Activated naive CD8-positive, alpha-beta T cell treated with anti-CD3 and anti-CD28 coated beads, Interleukin-2, amount 50 U/mL, for 24 hours (primary cell): ENCODE measurements at regions not wholly inside any gene's neighbourhood (a gene's known extent, or its start where the extent isn't known, plus 50 kb on each side); places are given as distances from the start of the nearest gene placed in this dataset.

ENCODE experiments used
- ATAC-seq: fragments of 150-1000 bp; cut with Tn5 transposase; one replicate; pipeline ENCODE4 v1.10.0; 2021
- DNase-seq: peaks from one replicate; pipeline ENCODE4 v3.0.0; 2021
- H3K27ac Mint-ChIP-seq: one replicate; pipeline ENCODE4 v1.8.0; 2021; ENCODE audit warnings: mild to moderate bottlenecking, mixed read lengths
- H3K27me3 Mint-ChIP-seq: one replicate; pipeline ENCODE4 v1.8.0; 2021; ENCODE audit warnings: mixed read lengths
- H3K36me3 Mint-ChIP-seq: one replicate; pipeline ENCODE4 v1.8.0; 2021; ENCODE audit warnings: low read depth, mixed read lengths
- H3K4me1 Mint-ChIP-seq: one replicate; pipeline ENCODE4 v1.8.0; 2021; ENCODE audit warnings: mixed read lengths
- H3K4me3 Mint-ChIP-seq: one replicate; pipeline ENCODE4 v1.8.0; 2021; ENCODE audit warnings: mild to moderate bottlenecking, moderate library complexity, mixed read lengths
- H3K9me3 Mint-ChIP-seq: one replicate; pipeline ENCODE4 v1.8.0; 2021; ENCODE audit warnings: mixed read lengths

DNA sequence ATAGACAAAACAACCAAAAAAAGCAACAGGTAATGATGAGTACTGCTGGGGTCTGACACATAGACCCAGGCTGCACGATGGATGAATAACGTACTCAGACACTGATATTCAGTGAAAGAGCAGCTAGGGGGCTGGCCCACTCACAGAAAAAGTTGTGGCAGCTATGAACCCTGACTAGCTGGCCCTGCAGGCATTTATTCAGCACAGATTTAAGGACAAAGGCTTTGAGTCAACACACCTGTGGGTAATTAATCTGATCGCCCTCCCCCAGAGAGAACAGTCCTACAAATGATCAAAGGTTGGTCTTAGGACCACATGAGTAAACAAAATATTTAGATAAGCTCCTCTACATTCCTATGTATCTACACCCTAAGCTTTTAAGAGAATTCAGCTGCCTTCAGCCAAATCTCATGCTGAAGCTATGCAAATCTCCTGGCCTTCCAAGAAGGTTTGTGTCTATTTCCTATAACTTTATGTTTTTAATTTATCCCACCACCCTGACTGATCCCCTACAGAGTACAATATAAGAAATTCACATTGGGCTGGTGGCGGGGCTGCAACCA, 81.7 kb upstream of the NXT1 start:
- no peak overlapping the region for H3K4me3 Mint-ChIP-seq

DNA sequence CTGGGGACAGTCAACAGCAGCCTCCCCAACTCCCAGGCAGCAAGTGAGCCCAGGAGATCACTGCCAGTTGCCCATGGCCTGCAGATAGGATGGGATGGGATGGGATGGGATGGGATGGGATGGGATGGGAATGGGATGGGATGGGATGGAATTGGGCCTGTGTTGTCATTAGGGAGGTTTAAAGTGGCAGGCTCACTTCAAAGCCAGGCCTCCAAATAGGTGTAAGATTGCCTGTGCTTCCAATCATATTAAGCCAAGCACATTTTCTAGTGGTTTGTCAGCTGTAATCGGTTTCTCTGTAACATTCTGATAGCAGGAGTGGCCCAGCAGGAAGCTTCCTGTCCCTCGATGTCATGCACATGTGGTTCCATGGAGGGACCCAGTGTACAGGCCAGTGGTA, 82.7 kb upstream of the NXT1 start:
- no peak for ATAC-seq
- peaks cover 3% of the 10 kb centered on the region for H3K9me3 Mint-ChIP-seq
- H3K27ac Mint-ChIP-seq: no peak overlapping the region
- H3K36me3 Mint-ChIP-seq: no peaks in the 10 kb centered on the region
- no peak for DNase-seq
- H3K4me1 Mint-ChIP-seq: no peaks in the 10 kb centered on the region
- peaks cover 2% of the 10 kb centered on the region for H3K27me3 Mint-ChIP-seq
- no peak overlapping the region for H3K4me3 Mint-ChIP-seq

More for the DNA sequence above, 81.7 kb upstream of the NXT1 start:
- ATAC-seq: no peak
- Mint-ChIP-seq H3K27ac (no peak overlapping the region), H3K9me3 (peaks cover 3% of the 10 kb centered on the region), H3K36me3 (no peaks in the 10 kb centered on the region), H3K27me3 (peaks cover 2% of the 10 kb centered on the region), H3K4me1 (no peaks in the 10 kb centered on the region)
- DNase-seq: no peak

DNA sequence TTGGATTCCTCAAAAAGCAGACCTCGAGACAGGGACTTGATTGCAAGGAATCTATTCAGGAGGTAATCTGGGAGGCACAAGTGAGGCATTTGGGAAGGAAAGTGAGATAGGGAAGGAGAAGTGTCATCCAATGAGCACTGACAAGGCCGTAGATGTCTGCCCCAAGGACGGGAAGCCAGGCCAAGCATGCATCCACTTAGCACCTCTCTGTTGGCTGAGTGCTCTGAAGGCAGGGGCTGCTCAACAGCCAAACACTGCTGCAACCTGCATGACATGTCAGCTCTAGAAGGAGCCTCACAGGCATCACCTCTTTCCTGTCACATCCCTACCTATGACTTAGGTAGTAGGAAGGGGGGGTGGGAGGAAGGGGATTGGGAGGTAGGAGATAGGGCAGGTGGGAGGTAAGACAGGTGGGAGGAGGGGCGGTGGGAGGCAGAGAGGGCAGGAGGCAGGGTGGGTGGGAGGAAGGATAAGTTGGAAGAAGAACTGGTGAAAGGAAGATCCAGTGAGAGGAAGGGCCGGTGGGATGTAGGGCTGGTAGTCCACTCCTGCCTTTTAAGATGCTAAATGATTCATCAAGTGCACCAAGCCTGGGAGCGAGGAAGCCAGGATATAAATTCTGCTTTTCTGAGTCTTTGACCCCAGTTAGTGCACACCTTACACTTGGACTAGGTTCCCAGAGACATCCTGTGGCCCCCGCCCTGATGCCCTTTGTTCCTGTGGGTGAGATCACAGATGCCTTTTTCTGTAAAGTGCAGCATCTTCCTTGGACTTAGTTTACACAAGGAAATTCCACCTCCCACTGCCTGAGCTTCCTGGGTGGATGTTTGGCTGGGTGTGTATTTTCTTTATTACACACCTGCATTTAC, 83.8 kb upstream of the NXT1 start:
- H3K27me3 Mint-ChIP-seq: peaks cover 2% of the 10 kb centered on the region
- no peak overlapping the region for H3K4me3 Mint-ChIP-seq
- no peak overlapping the region for H3K27ac Mint-ChIP-seq
- no peaks in the 10 kb centered on the region for H3K4me1 Mint-ChIP-seq
- no peaks in the 10 kb centered on the region for H3K36me3 Mint-ChIP-seq
- peaks cover 3% of the 10 kb centered on the region for H3K9me3 Mint-ChIP-seq
- no peak for ATAC-seq
- no peak for DNase-seq

DNA sequence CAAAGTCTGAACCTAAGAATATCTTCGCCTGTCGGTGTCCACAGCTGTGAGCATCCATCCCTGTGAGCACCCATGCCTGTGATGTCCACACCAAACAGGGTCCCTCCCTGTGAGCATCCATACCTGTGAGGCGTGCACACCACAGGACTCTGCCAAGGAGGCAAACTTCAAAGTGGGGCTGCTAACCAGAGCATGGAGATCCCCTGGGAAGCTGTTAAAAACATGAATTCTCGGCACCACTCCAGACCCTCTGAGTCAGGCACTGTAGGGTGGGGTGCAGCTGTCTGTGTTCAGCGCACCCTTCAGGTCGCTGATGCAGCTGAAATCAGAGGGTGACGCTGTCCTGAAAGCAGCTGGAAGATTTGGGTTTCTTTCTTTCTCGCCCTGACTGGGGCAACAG, 85.4 kb upstream of the NXT1 start:
- Mint-ChIP-seq H3K9me3 (peaks cover 3% of the 10 kb centered on the region), H3K4me3 (no peak overlapping the region), H3K27ac (no peak overlapping the region), H3K27me3 (peaks cover 2% of the 10 kb centered on the region), H3K36me3 (no peaks in the 10 kb centered on the region), H3K4me1 (no peaks in the 10 kb centered on the region)
- no peak for DNase-seq
- no peak for ATAC-seq

DNA sequence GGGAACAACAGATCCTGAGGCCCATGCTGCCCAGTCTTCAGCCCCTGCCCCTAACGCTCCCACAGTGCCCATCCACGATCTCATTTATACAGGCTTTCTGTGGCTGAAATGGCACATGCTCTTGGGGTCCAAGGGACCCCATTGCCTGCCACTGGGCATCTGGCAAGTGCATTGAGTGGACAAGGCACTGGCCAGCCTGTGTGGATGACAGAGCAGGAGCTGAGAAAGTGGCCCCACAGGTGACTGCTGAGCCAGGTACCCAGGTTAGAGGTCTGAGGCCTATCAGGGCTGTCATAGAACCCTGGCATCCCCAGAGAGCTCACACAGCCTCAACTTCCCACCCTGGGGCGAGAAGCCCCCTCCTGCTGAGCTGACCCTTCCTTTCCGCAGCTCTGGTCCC, 86.0 kb upstream of the NXT1 start:
- Mint-ChIP-seq H3K27ac (no peak overlapping the region), H3K4me3 (no peak overlapping the region), H3K9me3 (peaks cover 3% of the 10 kb centered on the region), H3K27me3 (no peaks in the 10 kb centered on the region), H3K4me1 (no peaks in the 10 kb centered on the region), H3K36me3 (no peaks in the 10 kb centered on the region)
- DNase-seq (no peak), ATAC-seq (no peak)

DNA sequence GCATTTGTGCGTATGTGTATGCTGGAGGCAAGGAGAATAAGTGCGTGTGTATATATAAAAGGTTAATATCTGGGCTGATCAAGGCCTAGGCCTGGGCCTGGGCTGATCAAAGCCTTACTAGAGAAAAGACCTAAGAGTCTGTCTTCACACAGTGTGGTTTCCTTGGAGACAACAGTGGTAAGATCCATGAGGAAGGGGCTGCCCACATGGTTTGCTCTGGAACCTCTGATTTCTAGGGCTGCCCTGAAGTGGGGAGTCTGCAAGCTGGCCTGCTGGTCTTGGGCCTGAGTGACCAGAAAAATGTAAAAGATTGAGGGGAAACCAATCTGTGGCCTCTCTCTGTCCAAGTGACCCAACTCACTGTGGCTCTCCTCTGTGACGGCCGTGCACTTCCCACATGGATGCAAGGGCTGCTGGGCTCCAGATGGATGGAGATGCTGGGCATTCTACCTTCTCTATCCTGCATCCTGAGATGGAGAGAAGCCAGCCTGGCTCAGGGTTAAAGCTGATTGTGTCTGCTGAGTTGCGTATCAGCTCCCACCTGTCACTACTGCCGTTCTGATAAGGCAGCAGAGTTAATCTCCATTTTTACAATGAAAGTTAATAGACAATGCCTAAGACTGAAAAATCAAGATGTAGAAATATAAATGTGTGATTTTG, 90.3 kb upstream of the NXT1 start:
- Mint-ChIP-seq H3K9me3 (peaks cover 3% of the 10 kb centered on the region), H3K4me1 (peaks cover 3% of the 10 kb centered on the region), H3K27me3 (no peaks in the 10 kb centered on the region)

DNA sequence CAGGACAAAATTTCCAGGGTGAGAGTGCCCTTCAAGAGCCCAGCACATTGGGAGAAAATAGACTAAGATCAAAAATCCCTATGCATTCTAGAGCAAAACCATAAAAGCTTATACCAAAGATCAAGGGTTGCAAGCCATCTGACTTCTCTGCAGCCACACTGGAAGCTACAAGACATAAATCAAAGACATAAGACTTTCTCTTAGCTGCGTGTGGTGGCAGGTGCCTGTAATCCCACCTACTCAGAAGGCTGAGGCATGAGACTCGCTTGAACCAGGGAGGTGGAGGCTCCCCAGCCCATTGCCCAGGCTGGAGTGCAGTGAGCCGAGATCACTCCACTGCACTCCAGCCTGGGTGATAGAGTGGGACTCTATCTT, 91.9 kb upstream of the NXT1 start:
- peaks cover 3% of the 10 kb centered on the region for H3K4me1 Mint-ChIP-seq
- no peak for DNase-seq
- no peaks in the 10 kb centered on the region for H3K9me3 Mint-ChIP-seq
- H3K4me3 Mint-ChIP-seq: no peak overlapping the region
- H3K36me3 Mint-ChIP-seq: no peaks in the 10 kb centered on the region
- H3K27ac Mint-ChIP-seq: no peak overlapping the region
- ATAC-seq: no peak
- no peaks in the 10 kb centered on the region for H3K27me3 Mint-ChIP-seq

More for the DNA sequence above, 90.3 kb upstream of the NXT1 start:
- no peak for DNase-seq
- Mint-ChIP-seq H3K4me3 (no peak overlapping the region), H3K27ac (no peak overlapping the region), H3K36me3 (no peaks in the 10 kb centered on the region)
- ATAC-seq: no peak

DNA sequence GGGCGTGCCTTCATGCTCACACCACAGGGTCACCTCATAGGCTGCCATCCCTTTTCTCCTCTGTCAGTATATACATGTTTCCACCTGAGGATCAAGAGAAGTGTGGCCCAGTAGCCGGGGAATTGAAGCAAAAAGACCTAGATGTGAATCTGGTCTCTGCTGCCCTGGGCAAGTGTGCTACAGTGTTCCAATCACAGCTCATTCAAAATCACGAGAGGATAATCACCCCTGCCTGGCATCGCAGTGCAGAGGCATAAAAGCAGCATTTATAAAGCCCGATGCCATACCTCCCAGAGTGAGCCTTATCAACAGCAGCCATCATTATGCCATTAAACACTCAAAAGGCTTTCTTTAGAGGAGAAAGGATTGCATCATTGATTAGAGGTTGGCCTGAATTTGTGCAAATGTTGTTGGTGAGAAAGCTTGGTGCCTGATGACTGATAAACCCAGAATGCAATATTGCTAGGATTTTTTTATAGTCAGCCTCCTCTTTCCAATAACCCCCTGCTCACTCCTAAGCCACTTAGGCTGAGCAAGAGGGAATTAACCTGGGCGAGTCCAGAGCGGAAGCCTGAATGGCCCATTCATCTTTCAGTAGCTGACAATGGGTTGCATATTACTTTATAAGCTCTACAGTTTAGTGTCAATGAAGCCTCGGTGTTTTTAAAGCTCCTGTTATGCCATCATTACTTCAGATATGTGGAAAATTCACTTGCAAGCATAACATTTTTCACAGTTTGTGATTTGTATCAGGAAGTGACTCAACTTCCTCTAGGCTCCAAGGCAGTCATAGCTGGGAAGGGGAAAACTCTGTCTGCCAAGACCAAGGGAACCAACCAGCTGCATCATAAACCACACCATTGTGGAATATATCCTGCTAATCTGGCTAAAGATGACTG, 92.5 kb upstream of the NXT1 start:
- Mint-ChIP-seq H3K27me3 (no peaks in the 10 kb centered on the region), H3K9me3 (no peaks in the 10 kb centered on the region), H3K4me3 (no peak overlapping the region), H3K27ac (no peak overlapping the region), H3K36me3 (no peaks in the 10 kb centered on the region), H3K4me1 (peaks cover 3% of the 10 kb centered on the region)
- DNase-seq (no peak), ATAC-seq (no peak)

DNA sequence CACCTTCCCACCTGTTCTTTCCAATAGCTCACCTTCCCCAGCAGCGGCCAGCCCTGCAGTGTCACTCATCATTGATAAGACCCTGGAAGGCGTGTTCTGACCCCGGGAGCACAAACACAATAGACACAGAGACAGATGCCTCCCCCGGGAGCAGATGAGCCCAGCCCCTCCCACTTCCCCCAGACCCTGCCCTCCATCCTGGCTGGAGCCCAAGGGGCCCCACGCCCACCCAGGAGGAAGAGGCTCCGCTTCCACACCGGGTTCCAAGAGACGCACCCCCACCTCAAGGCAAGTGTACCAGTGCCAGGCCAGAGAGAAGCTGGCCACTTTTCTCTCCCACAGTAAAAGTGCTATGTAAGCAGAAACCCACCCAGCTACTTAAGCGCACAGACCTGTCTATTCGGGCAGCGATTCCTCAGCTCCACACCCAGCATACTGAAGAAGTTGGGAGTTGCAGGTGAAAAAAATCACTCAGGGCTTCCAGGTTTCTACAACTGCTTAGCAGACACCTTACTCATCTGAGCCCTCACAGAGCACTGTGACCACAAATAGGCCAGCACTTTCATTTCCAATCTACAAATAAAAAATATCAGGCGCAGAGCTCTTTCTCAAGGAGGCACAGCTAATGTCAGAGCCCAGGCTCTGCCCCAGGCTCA, 93.4 kb upstream of the NXT1 start:
- DNase-seq: no peak
- H3K27ac Mint-ChIP-seq: no peak overlapping the region
- peaks cover 3% of the 10 kb centered on the region for H3K4me1 Mint-ChIP-seq

DNA sequence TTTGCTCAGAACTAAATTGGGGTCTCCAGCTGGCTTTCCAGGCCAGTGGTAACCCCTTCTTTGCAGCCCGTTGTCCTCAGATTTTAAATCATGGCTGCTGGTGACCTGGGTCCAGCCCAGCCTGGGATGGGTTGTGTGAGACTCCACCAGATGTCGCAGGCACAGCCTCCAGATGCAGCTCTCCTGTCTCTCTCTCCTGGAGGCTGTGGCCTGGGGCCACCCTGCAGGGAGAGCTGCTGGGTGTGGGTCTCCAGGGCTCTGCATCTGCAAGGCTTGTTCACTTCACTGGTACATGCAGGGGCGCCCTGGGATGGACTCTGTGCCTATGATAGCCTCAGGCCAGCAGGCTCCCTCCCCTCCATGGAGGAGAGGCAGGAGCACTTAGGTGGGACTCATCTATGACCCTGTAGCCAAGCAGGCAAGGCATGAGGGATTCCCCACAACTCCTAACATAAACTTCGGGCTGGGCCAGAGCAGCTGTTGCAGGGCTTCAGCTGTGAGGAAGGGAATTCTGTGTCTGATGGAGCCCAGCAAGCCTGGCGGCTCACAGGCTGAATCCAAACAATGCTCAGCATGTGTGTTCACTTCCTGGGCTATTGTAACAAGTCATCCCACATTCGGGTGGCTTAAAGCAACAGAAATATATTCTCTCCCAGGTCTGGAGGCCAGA, 94.7 kb upstream of the NXT1 start:
- Mint-ChIP-seq H3K36me3 (no peaks in the 10 kb centered on the region), H3K27ac (no peak overlapping the region), H3K4me3 (no peak overlapping the region), H3K27me3 (peaks cover 2% of the 10 kb centered on the region), H3K4me1 (peaks cover 3% of the 10 kb centered on the region), H3K9me3 (no peaks in the 10 kb centered on the region)
- ATAC-seq (peak; percentile 20), DNase-seq (no peak)

More for the DNA sequence above, 93.4 kb upstream of the NXT1 start:
- no peak for ATAC-seq
- no peaks in the 10 kb centered on the region for H3K9me3 Mint-ChIP-seq
- no peak overlapping the region for H3K4me3 Mint-ChIP-seq
- no peaks in the 10 kb centered on the region for H3K27me3 Mint-ChIP-seq
- no peaks in the 10 kb centered on the region for H3K36me3 Mint-ChIP-seq

DNA sequence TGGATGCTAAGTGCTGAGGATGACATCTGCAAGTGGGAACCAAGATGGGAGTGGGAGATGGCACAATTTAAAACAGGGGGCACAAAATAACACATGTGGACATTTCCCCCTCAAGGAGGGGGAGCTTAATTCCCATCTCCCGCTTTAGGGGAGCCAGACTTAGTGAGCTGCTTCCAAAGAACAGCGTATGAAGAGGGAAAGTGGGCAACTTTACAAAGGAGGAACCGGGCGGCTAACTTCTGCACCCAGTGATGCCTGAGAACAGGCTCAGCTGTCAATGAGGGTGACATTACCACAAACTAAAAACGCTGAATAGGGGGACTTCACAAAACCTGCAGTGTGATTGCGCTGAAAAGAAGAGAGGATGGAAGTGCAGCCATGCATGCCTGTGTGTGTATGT, 95.5 kb upstream of the NXT1 start:
- Mint-ChIP-seq H3K27ac (no peak overlapping the region), H3K4me1 (peaks cover 3% of the 10 kb centered on the region), H3K36me3 (no peaks in the 10 kb centered on the region), H3K27me3 (peaks cover 2% of the 10 kb centered on the region), H3K4me3 (no peak overlapping the region), H3K9me3 (no peaks in the 10 kb centered on the region)
- DNase-seq (no peak), ATAC-seq (no peak)

DNA sequence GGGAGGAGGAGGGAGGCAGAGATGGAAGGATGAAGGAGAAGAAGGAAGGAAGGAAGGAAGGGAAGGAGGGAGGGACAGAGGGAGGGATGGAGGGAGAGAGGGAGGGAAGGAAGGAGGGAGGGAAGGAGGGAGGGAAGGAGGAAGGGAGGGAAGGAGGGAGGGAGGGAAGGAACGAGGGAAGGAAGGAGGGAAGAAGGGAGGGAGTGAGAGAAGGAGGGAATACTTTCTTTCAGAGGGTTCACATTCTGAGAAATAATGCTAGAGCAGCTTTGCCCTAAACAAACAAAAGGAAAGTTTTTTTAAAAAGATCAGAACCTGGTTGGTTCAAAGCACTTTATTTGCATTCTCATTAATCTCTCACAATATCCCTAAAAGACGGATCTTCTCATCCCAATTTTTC, 96.1 kb upstream of the NXT1 start:
- DNase-seq (no peak), ATAC-seq (no peak)
- no peak overlapping the region for H3K27ac Mint-ChIP-seq
- H3K9me3 Mint-ChIP-seq: no peaks in the 10 kb centered on the region
- peaks cover 7% of the 10 kb centered on the region for H3K27me3 Mint-ChIP-seq
- H3K36me3 Mint-ChIP-seq: no peaks in the 10 kb centered on the region
- no peak overlapping the region for H3K4me3 Mint-ChIP-seq
- peaks cover 3% of the 10 kb centered on the region for H3K4me1 Mint-ChIP-seq

DNA sequence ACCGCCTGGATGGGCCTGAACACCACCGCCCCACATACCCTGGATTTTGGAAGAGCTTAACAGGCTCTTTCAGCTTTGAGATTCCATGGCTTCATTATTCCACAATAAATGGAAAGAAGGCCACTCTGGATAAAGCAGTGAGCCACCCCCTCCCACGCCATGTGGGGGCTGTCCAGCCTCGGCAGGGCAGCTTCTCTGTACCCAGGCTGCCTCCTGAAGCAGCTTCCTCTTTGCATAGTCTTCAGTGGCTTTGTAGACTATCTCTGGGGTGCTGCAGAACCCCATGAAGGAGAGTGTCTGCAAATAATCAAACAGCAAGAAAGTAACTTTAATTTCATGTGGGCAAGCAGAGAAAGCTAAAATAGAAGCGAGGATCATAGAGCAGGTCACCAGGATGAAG, 96.6 kb upstream of the NXT1 start:
- Mint-ChIP-seq H3K36me3 (no peaks in the 10 kb centered on the region), H3K27ac (no peak overlapping the region), H3K9me3 (no peaks in the 10 kb centered on the region), H3K4me1 (peaks cover 3% of the 10 kb centered on the region), H3K4me3 (no peak overlapping the region), H3K27me3 (peaks cover 7% of the 10 kb centered on the region)
- no peak for ATAC-seq
- no peak for DNase-seq

DNA sequence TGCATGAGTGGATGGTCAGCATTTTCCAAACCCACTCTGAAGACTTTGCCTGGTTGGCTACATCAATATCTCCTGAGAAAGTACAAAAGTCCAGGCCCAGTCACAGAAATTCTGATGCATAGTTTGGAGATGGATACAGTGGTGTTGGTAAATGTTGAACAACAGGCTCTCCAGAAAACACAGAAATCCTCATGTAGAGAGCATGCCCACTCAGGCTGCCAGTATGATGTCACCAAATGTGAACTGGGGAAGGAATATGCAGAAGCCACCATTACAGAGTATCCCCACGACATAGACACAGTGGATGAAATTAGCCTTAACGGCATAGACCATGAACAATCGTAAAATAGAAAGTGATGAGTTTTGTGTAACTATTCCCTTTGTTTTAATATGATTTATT, 97.1 kb upstream of the NXT1 start:
- no peak overlapping the region for H3K27ac Mint-ChIP-seq
- H3K4me1 Mint-ChIP-seq: peaks cover 2% of the 10 kb centered on the region
- DNase-seq (no peak), ATAC-seq (no peak)
- H3K9me3 Mint-ChIP-seq: no peaks in the 10 kb centered on the region
- no peaks in the 10 kb centered on the region for H3K36me3 Mint-ChIP-seq
- no peak overlapping the region for H3K4me3 Mint-ChIP-seq
- peaks cover 7% of the 10 kb centered on the region for H3K27me3 Mint-ChIP-seq
